AG10803 (cell line): ENCODE measurements at regions not wholly inside any gene's neighbourhood (a gene's known extent, or its start where the extent isn't known, plus 50 kb on each side); places are given as distances from the start of the nearest gene placed in this dataset.
A peak's percentile ranks its signal among the peaks of the same experiment; 100 is the strongest.

Experiments
- DNase-seq: peaks from one replicate; pipeline ENCODE4 v3.0.0; 2010; ENCODE audit warnings: low read depth
- H3K4me3 ChIP-seq: 2 replicates; pipeline ENCODE4 v1.5.1; 2011; ENCODE audit warnings: mild to moderate bottlenecking, low read length, control low read depth
- TF ChIP-seq, protein P1 (sequence below): conservative IDR thresholded peaks from 2 replicates; pipeline ENCODE4 v1.5.1; 2011; ENCODE audit warnings: mild to moderate bottlenecking, low read length, control low read depth, inconsistent platforms

DNA sequence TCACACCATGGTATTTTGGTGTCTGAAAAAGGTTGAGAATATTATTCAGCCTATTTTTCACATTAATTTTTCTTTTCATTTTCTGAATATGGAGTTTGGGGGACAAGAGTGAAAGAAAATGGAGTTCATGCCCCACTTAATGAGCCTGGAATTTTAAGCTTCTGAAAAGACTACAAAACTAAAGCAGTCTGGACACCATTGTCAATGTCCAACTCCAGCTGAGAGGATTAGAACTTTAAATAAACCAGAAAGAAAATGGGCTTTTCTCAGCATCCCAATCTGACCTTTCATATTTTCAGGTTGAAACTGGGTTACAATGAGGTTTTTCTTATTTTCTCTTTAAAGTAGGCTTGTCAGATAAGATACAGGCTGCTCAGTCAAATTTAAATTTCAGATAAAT, 207.7 kb downstream of the SLC6A15 start:
- H3K4me3 ChIP-seq, result no peak overlapping the region
- no peak for DNase-seq
- TF ChIP-seq, protein P1, sequence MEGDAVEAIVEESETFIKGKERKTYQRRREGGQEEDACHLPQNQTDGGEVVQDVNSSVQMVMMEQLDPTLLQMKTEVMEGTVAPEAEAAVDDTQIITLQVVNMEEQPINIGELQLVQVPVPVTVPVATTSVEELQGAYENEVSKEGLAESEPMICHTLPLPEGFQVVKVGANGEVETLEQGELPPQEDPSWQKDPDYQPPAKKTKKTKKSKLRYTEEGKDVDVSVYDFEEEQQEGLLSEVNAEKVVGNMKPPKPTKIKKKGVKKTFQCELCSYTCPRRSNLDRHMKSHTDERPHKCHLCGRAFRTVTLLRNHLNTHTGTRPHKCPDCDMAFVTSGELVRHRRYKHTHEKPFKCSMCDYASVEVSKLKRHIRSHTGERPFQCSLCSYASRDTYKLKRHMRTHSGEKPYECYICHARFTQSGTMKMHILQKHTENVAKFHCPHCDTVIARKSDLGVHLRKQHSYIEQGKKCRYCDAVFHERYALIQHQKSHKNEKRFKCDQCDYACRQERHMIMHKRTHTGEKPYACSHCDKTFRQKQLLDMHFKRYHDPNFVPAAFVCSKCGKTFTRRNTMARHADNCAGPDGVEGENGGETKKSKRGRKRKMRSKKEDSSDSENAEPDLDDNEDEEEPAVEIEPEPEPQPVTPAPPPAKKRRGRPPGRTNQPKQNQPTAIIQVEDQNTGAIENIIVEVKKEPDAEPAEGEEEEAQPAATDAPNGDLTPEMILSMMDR, result no peak

DNA sequence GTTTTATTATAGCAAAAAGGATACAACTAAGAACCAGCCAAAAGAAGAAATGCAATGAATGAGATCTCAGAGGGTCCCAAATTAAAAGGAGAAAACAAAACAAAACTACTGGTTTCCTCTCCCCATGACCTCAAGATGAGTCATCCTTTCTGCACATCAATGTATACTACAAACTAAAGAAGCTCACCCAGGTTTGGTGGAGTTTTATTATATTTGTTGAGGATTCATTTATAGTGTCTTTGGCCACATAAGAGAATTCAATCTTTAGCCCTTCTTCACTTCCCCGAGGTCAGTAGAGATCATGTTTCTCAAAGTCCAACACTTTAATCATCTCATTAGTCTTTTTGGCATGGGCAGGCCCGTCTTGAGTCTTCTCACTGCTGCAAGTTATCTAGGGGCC, 210.6 kb downstream of the SLC6A15 start:
- no peak overlapping the region for H3K4me3 ChIP-seq
- no peak for DNase-seq
- TF ChIP-seq, protein P1, result no peak

- TF ChIP-seq, protein P1, result no peak
Observed at GRCh38 chr12:84701041-84701440, 211.6 kb downstream of the SLC6A15 start.

GRCh38 chr12:84698576-84699333, 213.8 kb downstream of the SLC6A15 start:
- TF ChIP-seq, protein P1, result no peak
- DNase-seq, result no peak
- no peak overlapping the region for H3K4me3 ChIP-seq

More at GRCh38 chr12:84701041-84701440, 211.6 kb downstream of the SLC6A15 start:
- DNase-seq, result no peak
- H3K4me3 ChIP-seq, result no peak overlapping the region

- peak; percentile 82 for DNase-seq
- TF ChIP-seq, protein P1, result no peak
- H3K4me3 ChIP-seq, result no peak overlapping the region
Observed at GRCh38 chr12:84696908-84697540, 215.6 kb downstream of the SLC6A15 start.

- TF ChIP-seq, protein P1, result no peak
- peak; percentile 73 for DNase-seq
Observed at GRCh38 chr12:84696281-84696680, 216.3 kb downstream of the SLC6A15 start.

DNA sequence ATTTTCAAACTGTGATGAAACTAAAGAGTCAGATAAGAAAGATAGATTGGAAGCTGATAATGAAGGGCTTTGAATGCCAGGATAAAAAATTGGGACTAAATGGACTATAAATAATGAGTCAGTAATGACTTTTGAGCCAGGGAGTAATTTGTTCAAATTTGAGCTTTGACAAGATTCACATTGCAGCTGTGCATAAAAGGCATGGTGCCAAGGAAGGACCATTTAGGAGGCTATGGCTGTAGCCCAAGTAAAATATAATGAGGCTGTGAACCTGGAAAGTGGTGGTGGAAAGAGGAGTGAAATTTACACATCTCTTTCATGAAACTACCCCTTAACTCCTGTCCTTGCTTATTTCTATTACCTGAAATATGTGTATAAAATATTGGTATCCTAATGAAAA, 218.5 kb downstream of the SLC6A15 start:
- no peak overlapping the region for H3K4me3 ChIP-seq
- TF ChIP-seq, protein P1, result no peak
- no peak for DNase-seq

More at GRCh38 chr12:84696281-84696680, 216.3 kb downstream of the SLC6A15 start:
- H3K4me3 ChIP-seq, result no peak overlapping the region
